ENCODE measurements at regions not wholly inside any gene's neighbourhood (a gene's known extent, or its start where the extent isn't known, plus 50 kb on each side); places are given as distances from the start of the nearest gene placed in this dataset.

DNA sequence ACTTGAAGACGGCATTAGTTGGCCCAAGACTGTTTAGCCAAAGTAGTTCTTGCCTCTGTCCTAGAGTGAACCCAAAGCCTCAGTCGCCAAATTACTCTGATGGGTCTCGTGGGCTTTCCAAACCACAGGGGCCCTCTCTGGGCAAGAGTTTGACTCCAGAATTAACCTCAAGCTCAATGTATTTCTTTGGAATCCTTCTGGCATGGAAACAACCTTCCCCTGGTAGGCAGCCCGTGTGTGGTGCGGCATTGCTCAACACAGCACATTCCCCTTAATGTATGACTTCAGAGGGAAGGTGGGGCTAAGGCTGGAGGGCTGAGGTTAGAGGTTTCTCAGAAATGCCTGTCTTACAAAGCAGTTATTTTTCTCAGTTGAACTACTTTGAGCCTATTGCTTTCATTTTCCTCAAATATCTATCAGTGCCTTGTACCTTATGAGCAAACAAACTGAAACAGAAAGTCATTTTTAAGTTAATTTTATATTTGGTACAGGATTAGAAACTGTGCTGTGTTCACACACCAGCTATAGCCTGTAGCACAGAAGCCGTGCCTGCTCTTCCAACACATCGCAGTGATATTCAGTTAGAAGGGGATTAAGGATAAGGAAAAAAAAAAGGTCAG, 123.9 kb upstream of the HAPLN1 start:
- no peak for TF ChIP-seq ZNF567 (CRISPR knock-in tag; IDR thresholded peaks at IDR 0.05; ENCODE audit: borderline replicate concordance)
- TF ChIP-seq, protein P1, sequence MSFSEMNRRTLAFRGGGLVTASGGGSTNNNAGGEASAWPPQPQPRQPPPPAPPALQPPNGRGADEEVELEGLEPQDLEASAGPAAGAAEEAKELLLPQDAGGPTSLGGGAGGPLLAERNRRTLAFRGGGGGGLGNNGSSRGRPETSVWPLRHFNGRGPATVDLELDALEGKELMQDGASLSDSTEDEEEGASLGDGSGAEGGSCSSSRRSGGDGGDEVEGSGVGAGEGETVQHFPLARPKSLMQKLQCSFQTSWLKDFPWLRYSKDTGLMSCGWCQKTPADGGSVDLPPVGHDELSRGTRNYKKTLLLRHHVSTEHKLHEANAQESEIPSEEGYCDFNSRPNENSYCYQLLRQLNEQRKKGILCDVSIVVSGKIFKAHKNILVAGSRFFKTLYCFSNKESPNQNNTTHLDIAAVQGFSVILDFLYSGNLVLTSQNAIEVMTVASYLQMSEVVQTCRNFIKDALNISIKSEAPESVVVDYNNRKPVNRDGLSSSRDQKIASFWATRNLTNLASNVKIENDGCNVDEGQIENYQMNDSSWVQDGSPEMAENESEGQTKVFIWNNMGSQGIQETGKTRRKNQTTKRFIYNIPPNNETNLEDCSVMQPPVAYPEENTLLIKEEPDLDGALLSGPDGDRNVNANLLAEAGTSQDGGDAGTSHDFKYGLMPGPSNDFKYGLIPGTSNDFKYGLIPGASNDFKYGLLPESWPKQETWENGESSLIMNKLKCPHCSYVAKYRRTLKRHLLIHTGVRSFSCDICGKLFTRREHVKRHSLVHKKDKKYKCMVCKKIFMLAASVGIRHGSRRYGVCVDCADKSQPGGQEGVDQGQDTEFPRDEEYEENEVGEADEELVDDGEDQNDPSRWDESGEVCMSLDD (CRISPR knock-in tag; IDR thresholded peaks at IDR 0.05; ENCODE audit: borderline replicate concordance), result no peak
- TF ChIP-seq EHMT2 (IDR thresholded peaks at IDR 0.05; ENCODE audit: borderline replicate concordance, low read depth, low read length), result no peak
- no peak for TF ChIP-seq EZH2 (conservative IDR thresholded peaks at IDR 0.05; ENCODE audit: low read depth, low read length)
- no peak for TF ChIP-seq CHD2 (IDR thresholded peaks at IDR 0.05; ENCODE audit: low read depth, low read length)
- no peak for TF ChIP-seq POLR2A (IDR thresholded peaks at IDR 0.05; ENCODE audit: insufficient read depth in 1 of 2, low read depth in 2 of 2, low read length in 2 of 2)
- TF ChIP-seq ZNF367 (CRISPR knock-in tag; IDR thresholded peaks at IDR 0.05; ENCODE audit: borderline replicate concordance), result no peak
- TF ChIP-seq EP300 (IDR thresholded peaks at IDR 0.05; ENCODE audit: low read depth in 2 of 2, low read length in 2 of 2), result no peak
- TF ChIP-seq EP300 (CRISPR knock-in tag; IDR thresholded peaks at IDR 0.05; ENCODE audit: borderline replicate concordance), result no peak
- TF ChIP-seq ZNF766 (CRISPR knock-in tag; IDR thresholded peaks at IDR 0.05; ENCODE audit: borderline replicate concordance), result no peak
- TF ChIP-seq TAF1 (CRISPR knock-in tag; IDR thresholded peaks at IDR 0.05), result no peak
- no peak for TF ChIP-seq YY1 (IDR thresholded peaks at IDR 0.05; ENCODE audit: insufficient read depth, insufficient replicate concordance, low read depth, low read length)
- TF ChIP-seq ZNF292 (CRISPR knock-in tag; IDR thresholded peaks at IDR 0.05; ENCODE audit: borderline replicate concordance, low read depth), result no peak
- TF ChIP-seq ZMAT3 (CRISPR knock-in tag; conservative IDR thresholded peaks at IDR 0.05), result no peak
- no peak for TF ChIP-seq POLR2AphosphoS5 (IDR thresholded peaks at IDR 0.05; ENCODE audit: low read depth, low read length)

Measured in HepG2 (cell line).